HT1080 (cell line): ENCODE measurements at regions not wholly inside any gene's neighbourhood (a gene's known extent, or its start where the extent isn't known, plus 50 kb on each side); places are given as distances from the start of the nearest gene placed in this dataset.

Experiments used
- DNase-seq: peaks from one replicate; pipeline ENCODE4 v3.0.0-alpha.2; 2015; ENCODE audit warnings: low read depth

DNA sequence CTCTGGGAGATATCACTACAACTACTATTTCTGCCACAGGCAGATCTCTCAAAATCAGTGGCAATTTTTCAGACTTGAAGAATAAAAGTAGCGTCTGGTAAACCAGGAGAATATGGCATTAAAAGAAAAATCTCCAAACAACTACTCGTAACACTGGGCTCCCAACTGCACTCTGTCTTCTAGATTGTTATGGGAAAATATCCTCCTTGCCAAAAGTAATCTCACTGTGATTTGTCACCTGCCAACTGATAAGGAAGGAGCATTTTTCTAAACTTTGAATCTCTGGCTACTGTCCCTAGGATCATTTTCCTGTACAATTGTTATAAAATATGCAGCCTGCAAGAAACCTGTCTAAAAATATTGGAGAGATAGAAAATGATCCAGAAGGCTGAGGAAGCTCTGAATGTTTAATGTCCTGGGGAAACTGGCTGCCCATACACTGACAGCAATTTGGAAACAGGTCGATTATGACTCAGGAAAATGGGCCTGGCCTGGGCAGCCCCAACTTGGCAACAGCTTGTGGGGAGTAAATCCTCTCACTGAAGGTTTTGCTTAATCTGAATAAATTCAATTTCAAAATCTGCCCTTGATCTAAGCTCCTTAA is 90.5 kb upstream of the DBX1 start:
- no peak for DNase-seq

DNA sequence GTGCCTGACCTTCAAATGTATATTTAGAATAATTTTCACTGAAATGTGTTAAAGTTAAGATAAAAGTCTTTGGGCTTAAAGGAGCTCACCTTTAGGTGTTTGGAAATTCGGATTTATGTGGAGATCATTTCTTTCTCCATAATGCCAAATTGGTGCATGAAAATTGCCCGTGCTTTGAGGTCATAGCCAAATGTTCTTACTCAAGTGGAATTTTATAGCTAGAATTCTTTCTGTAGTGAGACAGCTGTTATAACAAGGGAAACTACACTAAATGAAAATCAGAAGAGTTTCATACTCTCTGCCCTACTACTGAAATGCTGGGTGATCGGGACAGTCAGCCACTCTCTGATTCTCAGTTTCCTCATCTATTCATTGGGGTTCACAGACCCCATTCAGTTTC is 89.5 kb upstream of the DBX1 start:
- DNase-seq: no peak

GRCh38 chr11:20249378-20249777 is 89.1 kb upstream of the DBX1 start:
- no peak for DNase-seq

- no peak for DNase-seq
Observed at GRCh38 chr11:20248871-20249270, 88.6 kb upstream of the DBX1 start.

DNA sequence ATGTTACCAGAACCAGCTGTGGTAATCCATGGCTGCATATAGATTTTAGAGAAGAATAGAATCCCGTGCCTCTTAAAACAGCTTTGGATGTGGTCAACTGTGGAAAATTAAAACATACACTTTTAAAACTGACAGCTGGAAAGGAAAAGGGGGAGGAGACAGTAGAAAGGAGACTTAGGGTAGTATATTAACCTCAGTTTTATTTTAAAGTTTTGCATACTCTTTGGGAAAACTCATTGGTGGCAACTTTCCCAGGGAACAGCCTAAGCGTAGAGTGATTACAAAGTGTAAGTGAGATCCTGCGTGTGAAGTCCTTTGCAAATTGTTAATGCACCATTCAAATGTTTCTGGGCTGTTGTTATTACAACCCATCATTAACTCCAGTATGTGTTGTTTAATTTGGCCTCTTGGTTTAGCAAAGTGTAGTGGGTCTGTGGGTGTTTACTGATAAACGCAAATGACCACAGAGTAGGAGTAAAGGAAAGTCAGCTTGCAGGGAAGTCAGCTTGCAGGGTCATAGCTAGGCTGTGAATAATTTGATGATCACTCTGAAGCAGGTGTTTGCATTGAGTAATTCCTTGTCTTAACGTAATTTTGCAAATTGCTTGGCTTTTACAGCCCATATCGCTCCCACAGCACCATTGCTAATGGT is 88.0 kb upstream of the DBX1 start:
- DNase-seq: no peak

DNA sequence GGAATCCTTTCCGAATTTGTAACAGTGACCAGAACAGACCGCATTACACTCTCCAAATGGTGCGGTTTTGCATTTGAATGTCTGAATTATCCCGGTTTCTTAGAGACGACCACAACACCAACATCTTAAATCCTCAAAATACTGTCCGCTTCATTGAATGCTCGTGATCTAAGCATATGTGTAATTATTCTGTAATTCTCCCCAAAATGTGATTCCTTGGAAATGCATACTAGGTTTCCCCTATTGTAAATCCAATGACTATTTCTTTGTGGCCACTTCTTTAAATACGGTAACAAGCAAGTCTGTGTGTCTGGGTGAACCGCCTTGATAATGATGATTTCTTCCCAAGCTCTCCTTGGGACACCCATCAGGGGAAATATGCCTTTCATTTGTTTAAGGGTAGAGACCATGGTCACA is 87.3 kb upstream of the DBX1 start:
- DNase-seq: no peak

DNA sequence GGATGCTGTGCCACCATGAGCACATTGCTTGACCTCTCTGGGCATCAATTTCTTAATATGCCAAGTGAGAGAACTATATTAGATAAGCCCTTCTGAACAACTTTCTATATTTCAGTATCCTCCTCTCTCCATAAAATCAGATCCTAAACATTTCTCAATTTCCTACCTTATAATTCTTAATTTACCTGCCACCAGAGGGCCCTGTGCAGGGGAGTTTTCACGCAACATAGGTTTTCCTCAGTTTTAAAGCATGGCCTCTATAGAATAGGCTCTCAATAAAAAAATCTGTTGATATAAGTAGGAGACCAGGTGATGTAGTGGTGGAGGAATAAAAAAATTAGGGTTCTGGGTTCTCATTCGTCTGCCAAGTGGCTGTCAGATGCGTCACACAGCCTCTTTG is 83.7 kb upstream of the DBX1 start:
- DNase-seq: no peak

DNA sequence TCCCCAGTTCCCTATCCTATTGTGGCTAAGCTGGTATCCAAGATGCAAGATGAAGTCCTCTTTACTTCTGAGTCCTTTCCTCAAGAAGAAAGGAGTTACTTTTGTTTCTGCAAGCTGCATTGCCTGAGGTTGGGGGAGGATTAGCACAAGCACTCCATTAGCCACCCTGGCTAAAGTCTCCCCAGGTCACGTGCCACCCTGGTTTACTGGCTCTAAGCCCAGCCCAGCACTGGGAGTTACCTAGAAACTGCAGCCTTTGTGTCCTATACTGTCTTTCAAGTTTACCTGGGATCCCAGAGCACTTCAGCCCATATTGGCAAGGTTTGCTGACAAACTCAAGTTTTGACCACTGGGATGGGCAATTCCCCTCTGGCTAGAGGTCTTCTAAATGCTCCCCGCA is 78.4 kb upstream of the DBX1 start:
- no peak for DNase-seq

- no peak for DNase-seq
Observed at GRCh38 chr11:20235164-20235563, 74.9 kb upstream of the DBX1 start.

GRCh38 chr11:20227631-20228030 is 67.4 kb upstream of the DBX1 start:
- DNase-seq: no peak

DNA sequence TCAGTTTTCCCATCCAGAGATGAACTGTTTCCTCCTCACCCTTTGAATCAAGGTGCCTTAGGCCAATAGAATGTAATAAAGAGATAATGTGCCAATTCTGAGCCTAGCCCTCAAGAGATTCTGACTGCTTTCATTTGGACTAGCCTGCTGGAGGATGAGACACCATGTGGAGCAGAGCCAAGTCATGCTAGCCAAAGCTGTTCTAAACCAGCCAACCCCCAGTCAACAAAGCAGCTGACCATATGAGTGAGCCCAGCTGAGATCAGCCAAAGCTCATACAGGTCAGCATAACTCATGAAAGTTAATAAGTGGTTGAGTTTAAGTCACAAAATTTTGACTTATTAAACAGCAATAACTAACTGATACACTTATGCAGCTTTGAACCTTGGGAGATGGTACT is 66.7 kb upstream of the DBX1 start:
- peak; percentile 27 for DNase-seq

DNA sequence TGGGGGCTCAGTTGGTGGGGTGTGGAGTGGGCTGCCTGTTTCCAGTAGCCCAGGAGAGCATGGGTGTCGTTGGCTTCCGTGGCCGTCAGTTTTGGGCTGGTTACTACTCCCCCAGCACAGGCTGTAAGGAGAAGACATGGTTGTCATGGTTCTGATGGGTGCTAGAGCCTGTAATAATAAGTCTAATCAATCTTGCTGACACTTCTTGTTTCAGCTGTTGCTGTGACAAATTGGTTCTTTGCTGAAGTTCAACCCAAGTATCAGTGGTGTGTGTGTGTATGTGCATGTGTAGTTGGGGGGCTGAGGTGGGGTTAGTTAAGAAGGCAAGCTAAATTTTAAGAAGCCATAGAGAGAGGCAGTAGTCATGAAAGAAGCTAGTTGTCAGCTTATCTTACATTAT is 61.3 kb upstream of the DBX1 start:
- DNase-seq: no peak

- DNase-seq: no peak
Observed at GRCh38 chr11:20213790-20214189, 53.5 kb upstream of the DBX1 start.

DNA sequence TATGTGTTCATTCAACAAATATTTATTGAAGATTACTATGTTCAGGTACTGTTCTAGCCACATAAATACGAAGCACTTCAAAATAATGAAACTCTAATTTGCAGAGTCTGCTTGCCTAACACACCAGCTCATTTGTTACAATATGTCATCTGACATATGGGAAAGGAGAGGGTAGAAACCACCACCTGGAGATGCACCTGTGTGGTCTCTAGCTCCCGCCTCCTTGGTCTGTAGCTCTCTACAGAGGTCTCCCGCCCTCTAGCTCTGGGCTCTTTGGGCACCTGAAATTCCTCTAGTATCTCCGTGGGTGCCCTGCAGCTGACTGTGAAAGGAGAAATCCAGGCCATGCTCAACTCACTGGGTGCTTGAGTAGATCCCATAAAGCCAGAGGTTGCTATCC is 51.4 kb upstream of the DBX1 start:
- DNase-seq: no peak
